OCI-LY3 (cell line): ENCODE measurements at regions not wholly inside any gene's neighbourhood (a gene's known extent, or its start where the extent isn't known, plus 50 kb on each side); places are given as distances from the start of the nearest gene placed in this dataset.

Experiments
- H2AFZ ChIP-seq: fragments of 200-600, 300-600 bp; shearing (Covaris generic); 2 replicates; pipeline ENCODE4 v1.6.0; 2014; ENCODE audit warnings: antibody characterized with exemption, low read depth, low read length
- H3K27ac ChIP-seq: fragments of 200-600, 300-600 bp; sonication (generic); 2 replicates; pipeline ENCODE4 v1.5.1; 2014; ENCODE audit warnings: mild to moderate bottlenecking, low read length, moderate library complexity, mixed read lengths
- H3K27me3 ChIP-seq: fragments of 200-600, 300-600 bp; sonication (generic); 2 replicates; pipeline ENCODE4 v1.6.1; 2014; ENCODE audit warnings: low read depth, low read length, mixed read lengths
- H3K36me3 ChIP-seq: fragments of 200-600, 300-600 bp; sonication (generic); replicated peaks from 2 replicates; pipeline ENCODE3; 2014; ENCODE audit warnings: low read depth, low read length, mixed read lengths
- H3K4me1 ChIP-seq: fragments of 300-600, 200-600 bp; sonication (generic); 2 replicates; pipeline ENCODE4 v1.6.1; 2014; ENCODE audit warnings: low read length, mixed read lengths
- H3K4me2 ChIP-seq: fragments of 200-600, 300-600 bp; sonication (generic); 2 replicates; pipeline ENCODE4 v1.6.1; 2014; ENCODE audit warnings: low read length, mixed read lengths
- H3K4me3 ChIP-seq: fragments of 300-600, 200-600 bp; sonication (generic); 2 replicates; pipeline ENCODE4 v1.5.1; 2014; ENCODE audit warnings: antibody characterized with exemption, mild to moderate bottlenecking, low read length, moderate library complexity
- H3K79me2 ChIP-seq: fragments of 300-600, 200-600 bp; shearing (Covaris generic); 2 replicates; pipeline ENCODE4 v1.6.1; 2014; ENCODE audit warnings: mild to moderate bottlenecking, low read length, mixed read lengths
- H3K9ac ChIP-seq: fragments of 300-600, 200-600 bp; shearing (Covaris generic); 2 replicates; pipeline ENCODE4 v1.6.0; 2014; ENCODE audit warnings: mild to moderate bottlenecking, low read length, moderate library complexity
- H3K9me3 ChIP-seq: fragments of 200-600, 300-600 bp; shearing (Covaris generic); 2 replicates; pipeline ENCODE4 v1.6.1; 2014; ENCODE audit warnings: low read length, mixed read lengths; ENCODE audit not compliant: insufficient read depth
- H4K20me1 ChIP-seq: fragments of 200-600, 300-600 bp; sonication (generic); 2 replicates; pipeline ENCODE4 v1.6.1; 2016; ENCODE audit warnings: low read length, mixed read lengths; ENCODE audit not compliant: insufficient read depth
- CTCF ChIP-seq: fragments of 200-600, 300-600 bp; sonication (generic); IDR thresholded peaks from 2 replicates; pipeline ENCODE4 v1.5.1; 2014; ENCODE audit warnings: antibody characterized with exemption, low read length, low read depth
- EZH2phosphoT487 ChIP-seq: fragments of 200-600 bp; shearing (Covaris generic); IDR thresholded peaks from 2 replicates; pipeline ENCODE4 v1.6.1; 2018; ENCODE audit warnings: antibody characterized with exemption, mixed run types, low read depth

DNA sequence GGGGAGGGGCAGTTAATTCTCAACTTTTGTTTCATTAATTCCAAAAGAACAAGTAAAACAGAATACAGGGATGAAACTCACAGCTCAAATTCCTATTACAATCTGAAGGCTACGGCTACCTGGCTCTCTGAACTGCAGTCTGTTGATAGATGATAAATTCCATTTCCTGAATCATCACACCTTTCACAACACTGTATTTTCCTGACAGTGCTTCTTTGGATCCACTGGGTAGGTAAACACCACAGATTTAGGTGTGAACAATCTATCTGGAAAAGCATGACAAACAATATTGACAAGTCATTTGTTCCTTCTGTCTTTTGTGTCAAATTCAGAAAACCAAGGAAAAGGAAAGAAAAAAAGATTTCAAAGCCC lies 843.2 kb downstream of the LRRTM4 start:
- Histone ChIP-seq H3K4me2 (no peak overlapping the region), H3K4me1 (no peaks in the 10 kb centered on the region), H3K36me3 (no peaks in the 10 kb centered on the region), H2AFZ (no peak overlapping the region), H3K9ac (no peak overlapping the region), H3K27me3 (no peaks in the 10 kb centered on the region), H3K4me3 (no peak overlapping the region), H3K79me2 (no peaks in the 10 kb centered on the region), H3K9me3 (no peaks in the 10 kb centered on the region), H3K27ac (no peak overlapping the region), H4K20me1 (no peaks in the 10 kb centered on the region)
- TF ChIP-seq EZH2phosphoT487 = no peak
- no peak for TF ChIP-seq CTCF

GRCh38 chr2:76678383-76679024 lies 843.7 kb downstream of the LRRTM4 start:
- no peaks in the 10 kb centered on the region for H3K27me3 ChIP-seq
- TF ChIP-seq CTCF (no peak), EZH2phosphoT487 (no peak)
- no peak overlapping the region for H3K9ac ChIP-seq
- H3K36me3 ChIP-seq = no peaks in the 10 kb centered on the region
- H3K4me1 ChIP-seq = no peaks in the 10 kb centered on the region
- no peak overlapping the region for H3K27ac ChIP-seq
- no peak overlapping the region for H2AFZ ChIP-seq
- H3K4me3 ChIP-seq = no peak overlapping the region
- H4K20me1 ChIP-seq = no peaks in the 10 kb centered on the region
- no peaks in the 10 kb centered on the region for H3K9me3 ChIP-seq
- H3K79me2 ChIP-seq = no peaks in the 10 kb centered on the region
- no peak overlapping the region for H3K4me2 ChIP-seq

DNA sequence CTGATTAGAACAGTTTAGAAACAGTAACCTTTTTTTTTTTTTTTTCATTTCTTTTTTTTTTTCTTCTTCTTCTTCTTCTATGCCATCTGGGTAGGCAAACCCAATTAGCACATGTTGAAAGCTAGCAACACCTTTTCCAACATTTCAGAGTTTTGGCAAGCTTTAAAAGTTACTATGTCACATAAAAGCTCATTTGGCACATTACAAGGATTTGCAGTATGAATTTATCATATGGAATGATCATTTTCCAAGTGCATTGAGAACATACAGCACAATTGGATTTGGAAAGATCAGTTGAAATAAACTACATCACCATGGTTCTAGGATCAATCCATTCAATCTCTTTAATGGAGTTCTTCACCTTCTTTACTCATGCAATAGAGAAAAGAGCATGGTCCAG lies 847.0 kb downstream of the LRRTM4 start:
- Histone ChIP-seq H3K4me1 (no peaks in the 10 kb centered on the region), H3K79me2 (no peaks in the 10 kb centered on the region), H2AFZ (no peak overlapping the region), H3K4me2 (no peak overlapping the region), H3K27ac (no peak overlapping the region), H3K36me3 (no peaks in the 10 kb centered on the region), H3K9me3 (no peaks in the 10 kb centered on the region), H3K27me3 (no peaks in the 10 kb centered on the region), H4K20me1 (no peaks in the 10 kb centered on the region), H3K9ac (no peak overlapping the region), H3K4me3 (no peak overlapping the region)
- TF ChIP-seq EZH2phosphoT487 = no peak
- TF ChIP-seq CTCF = no peak

- no peaks in the 10 kb centered on the region for H3K27me3 ChIP-seq
- H3K4me2 ChIP-seq = no peak overlapping the region
- no peak overlapping the region for H3K4me3 ChIP-seq
- H3K27ac ChIP-seq = no peak overlapping the region
- no peaks in the 10 kb centered on the region for H4K20me1 ChIP-seq
- H3K9ac ChIP-seq = no peak overlapping the region
- no peak for TF ChIP-seq CTCF
- TF ChIP-seq EZH2phosphoT487 = no peak
- H3K79me2 ChIP-seq = no peaks in the 10 kb centered on the region
- H3K36me3 ChIP-seq = no peaks in the 10 kb centered on the region
- no peaks in the 10 kb centered on the region for H3K4me1 ChIP-seq
- no peaks in the 10 kb centered on the region for H3K9me3 ChIP-seq
- no peak overlapping the region for H2AFZ ChIP-seq
Observed at GRCh38 chr2:76672798-76673197, 849.4 kb downstream of the LRRTM4 start.
